ENCODE measurements at regions not wholly inside any gene's neighbourhood (a gene's known extent, or its start where the extent isn't known, plus 50 kb on each side); places are given as distances from the start of the nearest gene placed in this dataset.

DNA sequence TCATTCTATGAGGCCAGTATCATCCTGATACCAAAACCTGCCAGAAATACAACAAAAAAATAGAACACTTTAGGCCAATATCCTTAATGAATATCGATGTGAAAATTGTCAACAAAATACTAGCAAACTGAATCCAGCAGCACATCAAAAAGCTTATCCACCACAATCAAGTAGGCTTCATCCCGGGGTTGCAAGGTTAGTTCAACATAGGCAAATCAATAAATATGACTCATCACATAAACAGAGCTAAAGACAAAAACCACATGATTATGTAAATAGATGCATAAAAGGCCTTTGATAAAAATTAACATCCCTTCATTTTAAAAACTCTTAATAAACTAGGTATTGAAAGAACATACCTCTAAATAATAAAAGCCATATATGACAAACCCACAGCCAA lies 403.2 kb upstream of the AZI2 start:
- H3K36me3 ChIP-seq (ENCODE audit: control insufficient read depth, insufficient read depth, low read length), result no peaks in the 10 kb centered on the region
- CTCF ChIA-PET, result no interaction called here
- H3K27ac ChIP-seq (ENCODE audit: low read length), result no peak overlapping the region
- no peak overlapping the region for H3K4me3 ChIP-seq (ENCODE audit: low read depth in 2 of 2, low read length in 2 of 2)
- no peaks in the 10 kb centered on the region for H3K4me1 ChIP-seq (ENCODE audit: control insufficient read depth, insufficient read depth, low read length)
- DNase-seq (ENCODE audit: low read depth, low spot score) (no peak), ATAC-seq (no peak)
- TF ChIP-seq SIN3A (IDR thresholded peaks at IDR 0.05; ENCODE audit: borderline replicate concordance, insufficient read depth, low read depth, low read length) (no peak), POLR2AphosphoS5 (IDR thresholded peaks at IDR 0.05; ENCODE audit: low read depth, low read length) (no peak), TCF7L2 (IDR thresholded peaks at IDR 0.05; ENCODE audit: low read depth, low read length) (no peak)
- TF ChIP-seq, protein P1, sequence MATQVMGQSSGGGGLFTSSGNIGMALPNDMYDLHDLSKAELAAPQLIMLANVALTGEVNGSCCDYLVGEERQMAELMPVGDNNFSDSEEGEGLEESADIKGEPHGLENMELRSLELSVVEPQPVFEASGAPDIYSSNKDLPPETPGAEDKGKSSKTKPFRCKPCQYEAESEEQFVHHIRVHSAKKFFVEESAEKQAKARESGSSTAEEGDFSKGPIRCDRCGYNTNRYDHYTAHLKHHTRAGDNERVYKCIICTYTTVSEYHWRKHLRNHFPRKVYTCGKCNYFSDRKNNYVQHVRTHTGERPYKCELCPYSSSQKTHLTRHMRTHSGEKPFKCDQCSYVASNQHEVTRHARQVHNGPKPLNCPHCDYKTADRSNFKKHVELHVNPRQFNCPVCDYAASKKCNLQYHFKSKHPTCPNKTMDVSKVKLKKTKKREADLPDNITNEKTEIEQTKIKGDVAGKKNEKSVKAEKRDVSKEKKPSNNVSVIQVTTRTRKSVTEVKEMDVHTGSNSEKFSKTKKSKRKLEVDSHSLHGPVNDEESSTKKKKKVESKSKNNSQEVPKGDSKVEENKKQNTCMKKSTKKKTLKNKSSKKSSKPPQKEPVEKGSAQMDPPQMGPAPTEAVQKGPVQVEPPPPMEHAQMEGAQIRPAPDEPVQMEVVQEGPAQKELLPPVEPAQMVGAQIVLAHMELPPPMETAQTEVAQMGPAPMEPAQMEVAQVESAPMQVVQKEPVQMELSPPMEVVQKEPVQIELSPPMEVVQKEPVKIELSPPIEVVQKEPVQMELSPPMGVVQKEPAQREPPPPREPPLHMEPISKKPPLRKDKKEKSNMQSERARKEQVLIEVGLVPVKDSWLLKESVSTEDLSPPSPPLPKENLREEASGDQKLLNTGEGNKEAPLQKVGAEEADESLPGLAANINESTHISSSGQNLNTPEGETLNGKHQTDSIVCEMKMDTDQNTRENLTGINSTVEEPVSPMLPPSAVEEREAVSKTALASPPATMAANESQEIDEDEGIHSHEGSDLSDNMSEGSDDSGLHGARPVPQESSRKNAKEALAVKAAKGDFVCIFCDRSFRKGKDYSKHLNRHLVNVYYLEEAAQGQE (IDR thresholded peaks at IDR 0.05; ENCODE audit: insufficient read depth in 1 of 2, low read depth in 2 of 2, low read length in 1 of 2), result no peak
- TF ChIP-seq, protein P2, sequence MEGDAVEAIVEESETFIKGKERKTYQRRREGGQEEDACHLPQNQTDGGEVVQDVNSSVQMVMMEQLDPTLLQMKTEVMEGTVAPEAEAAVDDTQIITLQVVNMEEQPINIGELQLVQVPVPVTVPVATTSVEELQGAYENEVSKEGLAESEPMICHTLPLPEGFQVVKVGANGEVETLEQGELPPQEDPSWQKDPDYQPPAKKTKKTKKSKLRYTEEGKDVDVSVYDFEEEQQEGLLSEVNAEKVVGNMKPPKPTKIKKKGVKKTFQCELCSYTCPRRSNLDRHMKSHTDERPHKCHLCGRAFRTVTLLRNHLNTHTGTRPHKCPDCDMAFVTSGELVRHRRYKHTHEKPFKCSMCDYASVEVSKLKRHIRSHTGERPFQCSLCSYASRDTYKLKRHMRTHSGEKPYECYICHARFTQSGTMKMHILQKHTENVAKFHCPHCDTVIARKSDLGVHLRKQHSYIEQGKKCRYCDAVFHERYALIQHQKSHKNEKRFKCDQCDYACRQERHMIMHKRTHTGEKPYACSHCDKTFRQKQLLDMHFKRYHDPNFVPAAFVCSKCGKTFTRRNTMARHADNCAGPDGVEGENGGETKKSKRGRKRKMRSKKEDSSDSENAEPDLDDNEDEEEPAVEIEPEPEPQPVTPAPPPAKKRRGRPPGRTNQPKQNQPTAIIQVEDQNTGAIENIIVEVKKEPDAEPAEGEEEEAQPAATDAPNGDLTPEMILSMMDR (IDR thresholded peaks at IDR 0.05), result no peak
- in situ Hi-C loops (cut with HindIII; ENCODE audit: low pct_unique_long_range_greater_than_20kb, low sequenced_read_pairs) (no loop called here), intact Hi-C loops (cut with micrococcal nuclease; ENCODE audit: unreplicated experiment) (no loop called here)
- POLR2A ChIA-PET, result no interaction called here
- BruUV-seq (replicated peaks), result no TSS peak
- H3K9me3 ChIP-seq (ENCODE audit: control insufficient read depth, insufficient read depth, low read depth, low read length), result no peaks in the 10 kb centered on the region
- no peaks in the 10 kb centered on the region for H3K27me3 ChIP-seq (ENCODE audit: control insufficient read depth, insufficient read depth, low read length)

DNA sequence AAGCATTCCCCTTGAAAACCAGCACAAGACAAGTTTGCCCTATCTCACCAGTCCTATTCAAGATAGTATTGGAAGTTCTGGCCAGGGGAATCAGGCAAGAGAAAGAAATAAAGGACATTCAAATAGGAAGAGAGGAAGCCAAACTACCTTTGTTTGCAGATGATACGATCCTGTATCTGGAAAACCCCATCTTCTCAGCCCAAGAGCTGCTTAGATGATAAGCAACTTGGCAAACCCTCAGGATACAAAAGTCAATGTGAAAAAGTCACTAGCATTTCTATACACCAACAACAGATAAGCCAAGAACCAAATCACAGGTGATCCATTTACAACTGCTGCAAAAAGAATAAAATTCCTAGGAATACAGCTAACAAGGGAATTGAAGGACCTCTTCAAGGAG lies 403.7 kb upstream of the AZI2 start:
- ATAC-seq (no peak), DNase-seq (ENCODE audit: low read depth, low spot score) (no peak)
- ChIA-PET POLR2A (no interaction called here), CTCF (no interaction called here)
- H3K4me1 ChIP-seq (ENCODE audit: control insufficient read depth, insufficient read depth, low read length), result no peaks in the 10 kb centered on the region
- H3K27ac ChIP-seq (ENCODE audit: low read length), result no peak overlapping the region
- BruUV-seq (replicated peaks), result no TSS peak
- no peak overlapping the region for H3K4me3 ChIP-seq (ENCODE audit: low read depth in 2 of 2, low read length in 2 of 2)
- TF ChIP-seq, protein P2 (IDR thresholded peaks at IDR 0.05), result no peak
- TF ChIP-seq SIN3A (IDR thresholded peaks at IDR 0.05; ENCODE audit: borderline replicate concordance, insufficient read depth, low read depth, low read length), result no peak
- TF ChIP-seq, protein P1 (IDR thresholded peaks at IDR 0.05; ENCODE audit: insufficient read depth in 1 of 2, low read depth in 2 of 2, low read length in 1 of 2), result no peak
- no peak for TF ChIP-seq TCF7L2 (IDR thresholded peaks at IDR 0.05; ENCODE audit: low read depth, low read length)
- TF ChIP-seq POLR2AphosphoS5 (IDR thresholded peaks at IDR 0.05; ENCODE audit: low read depth, low read length), result no peak
- H3K9me3 ChIP-seq (ENCODE audit: control insufficient read depth, insufficient read depth, low read depth, low read length), result no peaks in the 10 kb centered on the region
- intact Hi-C loops (cut with micrococcal nuclease; ENCODE audit: unreplicated experiment), result no loop called here
- in situ Hi-C loops (cut with HindIII; ENCODE audit: low pct_unique_long_range_greater_than_20kb, low sequenced_read_pairs), result no loop called here
- H3K27me3 ChIP-seq (ENCODE audit: control insufficient read depth, insufficient read depth, low read length), result no peaks in the 10 kb centered on the region
- H3K36me3 ChIP-seq (ENCODE audit: control insufficient read depth, insufficient read depth, low read length), result no peaks in the 10 kb centered on the region
